Gastroesophageal sphincter (tissue), 4 donors: ENCODE measurements at regions not wholly inside any gene's neighbourhood (a gene's known extent, or its start where the extent isn't known, plus 50 kb on each side); places are given as distances from the start of the nearest gene placed in this dataset.
A peak's percentile ranks its signal among the peaks of the same experiment; 100 is the strongest.
"Not testable (repeated sequence)": the region's sequence is repeated elsewhere in the genome, so short reads cannot be mapped to it uniquely, and the experiment has no call there.

Experiments
- ATAC-seq: fragments of 150-250 bp; one replicate; pipeline ENCODE4 v1.9.1; 2016; ENCODE audit warnings: mild to moderate bottlenecking, moderate library complexity
- H3K27ac ChIP-seq, 4 donors: fragments of 200-600 bp; sonication (generic) in 3 of 4; 1 replicate in 3 of 4; 2 replicates in 1 of 4; pipeline ENCODE4 v1.5.1; 2016 to 2019
- H3K27me3 ChIP-seq: fragments of 200-600 bp; sonication (generic); one replicate; pipeline ENCODE4 v1.5.1; 2019
- H3K36me3 ChIP-seq, 2 donors: fragments of 200-600 bp; sonication (generic); one replicate each; pipeline ENCODE4 v1.5.1; 2019; ENCODE audit warnings: control low read depth in 1 of 2
- H3K4me1 ChIP-seq, 3 donors: fragments of 200-600 bp; sonication (generic); 1 replicate in 2 of 3; 2 replicates in 1 of 3; pipeline ENCODE4 v1.5.1; 2016 to 2019; ENCODE audit warnings: control low read depth in 2 of 3
- H3K4me3 ChIP-seq, 2 donors: fragments of 200-600 bp; sonication (generic); one replicate each; pipeline ENCODE4 v1.5.1; 2019; ENCODE audit warnings: mild to moderate bottlenecking in 1 of 2, moderate library complexity in 1 of 2
- H3K9me3 ChIP-seq, 3 donors: fragments of 200-600 bp; sonication (generic); one replicate each; pipeline ENCODE4 v1.5.1; 2017 to 2019; ENCODE audit warnings: control low read depth in 2 of 3
- EP300 ChIP-seq: sonication (generic); formaldehyde crosslinking; IDR thresholded peaks from one replicate; pipeline ENCODE4 v1.6.1; 2017; ENCODE audit warnings: antibody characterized with exemption, mild to moderate bottlenecking
- POLR2A ChIP-seq, 2 donors: fragments of 450-650 bp; IDR thresholded peaks; one replicate each; pipeline ENCODE4 v1.6.1; 2017; ENCODE audit warnings: antibody characterized with exemption in 2 of 2, mild to moderate bottlenecking in 2 of 2, moderate library complexity in 1 of 2
- POLR2AphosphoS5 ChIP-seq: sonication (generic); formaldehyde crosslinking; IDR thresholded peaks from one replicate; pipeline ENCODE4 v1.6.1; 2017; ENCODE audit warnings: antibody characterized with exemption
- WGBS, 2 donors: methylation state at CpG; one replicate each; pipeline ENCODE4 v1.1.5; 2018; ENCODE audit warnings: low coverage in 1 of 2; 5-methylcytosine and 5-hydroxymethylcytosine counted together
- TF ChIP-seq, protein P1 (sequence below), 4 experiments: fragments of 200-600 bp in 2 of 4; fragments of 450-650 bp in 2 of 4; sonication (generic) in 1 of 4; IDR thresholded peaks; one replicate each; pipeline ENCODE4 v1.5.1; 2017 to 2019; ENCODE audit warnings: antibody characterized with exemption in 4 of 4, mild to moderate bottlenecking in 2 of 4, moderate library complexity in 2 of 4

DNA sequence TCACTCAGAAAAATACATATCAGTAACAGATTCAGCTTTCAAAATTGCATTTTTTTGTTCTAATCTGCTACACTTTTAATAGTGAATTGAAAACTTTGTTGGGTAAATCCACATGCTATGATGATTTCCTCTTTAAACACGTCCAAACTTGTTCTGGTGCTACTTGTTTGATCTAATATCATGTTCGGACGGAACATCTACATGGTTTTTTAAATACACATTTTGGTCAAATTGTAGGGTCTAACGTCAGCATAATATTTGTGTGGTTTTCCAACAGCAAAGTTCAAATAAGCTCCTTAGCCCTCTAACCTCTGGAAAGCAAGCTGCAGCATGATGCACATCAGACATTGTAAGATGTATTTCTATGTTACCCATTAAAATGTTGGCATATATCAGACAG, 98.5 kb upstream of the OSTN start:
- TF ChIP-seq EP300, result no peak
- TF ChIP-seq POLR2A (IDR thresholded peaks at IDR 0.05), result no peak
- TF ChIP-seq POLR2AphosphoS5, result no peak
- TF ChIP-seq, protein P1, sequence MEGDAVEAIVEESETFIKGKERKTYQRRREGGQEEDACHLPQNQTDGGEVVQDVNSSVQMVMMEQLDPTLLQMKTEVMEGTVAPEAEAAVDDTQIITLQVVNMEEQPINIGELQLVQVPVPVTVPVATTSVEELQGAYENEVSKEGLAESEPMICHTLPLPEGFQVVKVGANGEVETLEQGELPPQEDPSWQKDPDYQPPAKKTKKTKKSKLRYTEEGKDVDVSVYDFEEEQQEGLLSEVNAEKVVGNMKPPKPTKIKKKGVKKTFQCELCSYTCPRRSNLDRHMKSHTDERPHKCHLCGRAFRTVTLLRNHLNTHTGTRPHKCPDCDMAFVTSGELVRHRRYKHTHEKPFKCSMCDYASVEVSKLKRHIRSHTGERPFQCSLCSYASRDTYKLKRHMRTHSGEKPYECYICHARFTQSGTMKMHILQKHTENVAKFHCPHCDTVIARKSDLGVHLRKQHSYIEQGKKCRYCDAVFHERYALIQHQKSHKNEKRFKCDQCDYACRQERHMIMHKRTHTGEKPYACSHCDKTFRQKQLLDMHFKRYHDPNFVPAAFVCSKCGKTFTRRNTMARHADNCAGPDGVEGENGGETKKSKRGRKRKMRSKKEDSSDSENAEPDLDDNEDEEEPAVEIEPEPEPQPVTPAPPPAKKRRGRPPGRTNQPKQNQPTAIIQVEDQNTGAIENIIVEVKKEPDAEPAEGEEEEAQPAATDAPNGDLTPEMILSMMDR (IDR thresholded peaks at IDR 0.05), result no peak
- Histone ChIP-seq H3K27ac (no peak overlapping the region), H3K4me1 (no peaks in the 10 kb centered on the region), H3K36me3 (no peaks in the 10 kb centered on the region), H3K27me3 (no peaks in the 10 kb centered on the region), H3K9me3 (no peaks in the 10 kb centered on the region), H3K4me3 (no peak overlapping the region)
- WGBS, 2 donors, result 66 to 84% methylated on average over 4 of the region's 4 CpGs
- ATAC-seq, result no peak

DNA sequence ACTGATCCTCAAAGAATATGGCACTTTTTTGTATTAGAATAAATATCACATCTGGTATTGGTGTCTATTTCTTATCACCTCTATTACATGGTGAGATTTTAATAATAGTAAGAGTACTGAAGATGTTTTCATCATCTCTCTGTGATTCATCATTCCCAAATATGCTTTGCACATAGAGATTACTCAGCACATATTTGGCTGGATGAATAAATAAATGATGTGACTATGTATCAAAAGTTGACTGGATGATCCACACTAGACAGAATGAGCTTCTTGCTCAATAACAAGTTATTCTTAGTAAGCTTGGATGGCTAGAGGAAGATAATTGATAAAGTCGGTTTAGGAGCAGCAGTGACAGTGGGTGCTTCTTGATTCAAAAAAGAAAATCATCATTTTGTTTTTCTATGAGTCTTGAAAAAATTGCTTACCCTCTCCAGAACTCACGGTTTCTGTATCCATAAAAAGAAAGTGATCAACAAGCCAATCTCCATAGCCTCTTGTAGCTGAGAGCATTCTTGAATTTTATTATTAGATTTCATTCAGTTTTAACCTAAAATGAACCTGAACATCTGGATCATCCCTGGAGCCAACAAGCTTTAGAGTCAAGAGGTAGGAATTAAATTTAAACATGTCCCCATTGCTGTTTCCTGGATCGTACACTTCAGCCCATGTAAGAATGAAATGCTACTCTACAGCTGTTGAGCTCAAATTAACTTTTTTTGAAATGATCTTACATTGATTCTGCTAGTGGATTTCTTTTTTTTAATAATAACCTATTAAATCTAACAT, 104.8 kb upstream of the OSTN start:
- 32 to 37% methylated on average over 3 of the region's 3 CpGs for WGBS, 2 donors
- Histone ChIP-seq H3K36me3 (no peaks in the 10 kb centered on the region), H3K4me1 (no peaks in the 10 kb centered on the region), H3K27ac (no peak overlapping the region), H3K27me3 (no peaks in the 10 kb centered on the region), H3K4me3 (no peak overlapping the region), H3K9me3 (no peaks in the 10 kb centered on the region)
- ATAC-seq, result peak; percentile 67
- TF ChIP-seq POLR2A (IDR thresholded peaks at IDR 0.05) (no peak), EP300 (no peak), POLR2AphosphoS5 (no peak)
- TF ChIP-seq, protein P1 (IDR thresholded peaks at IDR 0.05), result no peak

DNA sequence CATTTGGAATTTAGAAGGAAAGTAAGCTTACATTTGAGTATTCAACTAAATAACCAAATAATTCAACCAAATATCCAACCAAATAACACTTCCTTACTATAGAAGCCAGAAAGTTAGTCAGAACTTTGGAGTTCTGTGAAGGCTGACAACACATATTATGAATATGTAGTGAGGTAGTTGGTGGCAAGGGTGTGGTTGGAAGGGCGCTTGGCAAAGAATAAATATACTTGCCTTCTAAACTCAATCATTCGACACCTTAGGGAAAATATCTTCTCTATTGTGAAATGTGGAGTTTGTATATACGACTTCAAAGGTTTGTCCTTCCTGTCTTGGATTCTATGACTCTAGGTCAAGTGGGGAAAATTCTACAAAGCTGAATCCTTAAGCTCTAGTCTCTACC, 111.7 kb upstream of the OSTN start:
- TF ChIP-seq EP300 (no peak), POLR2A (IDR thresholded peaks at IDR 0.05) (no peak), POLR2AphosphoS5 (no peak)
- TF ChIP-seq, protein P1 (IDR thresholded peaks at IDR 0.05), result no peak
- no peaks in the 10 kb centered on the region for H3K4me1 ChIP-seq
- no peaks in the 10 kb centered on the region for H3K27me3 ChIP-seq
- WGBS, 2 donors, result 63 to 74% methylated on average over 3 of the region's 3 CpGs
- no peaks in the 10 kb centered on the region for H3K36me3 ChIP-seq
- no peak overlapping the region for H3K27ac ChIP-seq
- ATAC-seq, result no peak
- no peaks in the 10 kb centered on the region for H3K9me3 ChIP-seq
- H3K4me3 ChIP-seq, result no peak overlapping the region

DNA sequence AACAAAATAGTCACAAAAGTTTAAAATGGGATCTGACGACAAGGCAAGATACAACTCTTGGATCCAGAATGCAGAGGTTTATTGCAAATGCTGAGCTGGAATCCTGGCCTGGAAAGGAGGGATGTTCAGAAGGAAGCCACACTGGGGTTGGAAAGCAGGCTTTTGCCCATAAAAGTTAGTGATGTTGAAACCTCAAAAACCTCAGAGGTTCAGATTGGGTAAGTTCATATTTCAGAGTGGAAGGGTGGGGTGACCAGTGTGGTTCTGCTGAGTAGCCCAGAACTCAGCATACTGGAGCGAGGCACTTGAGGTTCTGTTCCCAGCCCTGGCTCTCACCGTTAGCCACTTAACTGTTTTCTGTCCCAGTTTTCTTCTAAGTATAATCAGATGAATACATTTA, 114.0 kb upstream of the OSTN start:
- TF ChIP-seq EP300 (no peak), POLR2AphosphoS5 (no peak), POLR2A (IDR thresholded peaks at IDR 0.05) (no peak)
- TF ChIP-seq, protein P1 (IDR thresholded peaks at IDR 0.05), result no peak
- no peak for ATAC-seq
- WGBS, 2 donors, result 63 to 83% methylated on average over 3 of the region's 3 CpGs
- Histone ChIP-seq H3K27ac (no peak overlapping the region), H3K9me3 (no peaks in the 10 kb centered on the region), H3K27me3 (no peaks in the 10 kb centered on the region), H3K36me3 (no peaks in the 10 kb centered on the region), H3K4me3 (no peak overlapping the region), H3K4me1 (no peaks in the 10 kb centered on the region)

DNA sequence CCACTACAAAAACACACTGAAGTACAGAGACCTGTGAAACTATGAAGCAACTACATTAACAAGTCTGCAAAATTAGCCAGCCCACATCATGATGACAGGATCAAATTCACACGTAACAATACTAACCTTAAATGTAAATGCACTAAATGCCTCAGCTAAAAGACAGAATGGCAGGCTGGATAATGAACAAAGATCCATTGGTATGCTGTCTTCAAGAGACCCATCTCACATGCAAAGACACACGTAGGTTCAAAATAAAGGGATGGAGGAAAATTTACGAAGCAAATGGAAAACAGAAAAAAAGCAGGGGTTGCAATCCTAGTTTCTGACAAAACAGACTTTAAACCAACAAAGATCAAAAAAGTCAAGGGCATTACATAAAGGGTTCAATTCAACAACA, 120.1 kb upstream of the OSTN start:
- 90 to 93% methylated on average over 2 to 3 of the region's 3 CpGs for WGBS, 2 donors
- not testable (repeated sequence) for H3K36me3 ChIP-seq, H3K27me3 ChIP-seq, H3K9me3 ChIP-seq, H3K27ac ChIP-seq, ATAC-seq, H3K4me3 ChIP-seq, H3K4me1 ChIP-seq
